ENCODE measurements at regions not wholly inside any gene's neighbourhood (a gene's known extent, or its start where the extent isn't known, plus 50 kb on each side); places are given as distances from the start of the nearest gene placed in this dataset.

GRCh38 chr7:25371972-25372371 lies 143.7 kb upstream of the NPVF start:
- H3K4me3 ChIP-seq (replicated peaks; ENCODE audit: insufficient read depth, low read length), result no peak overlapping the region
- TF ChIP-seq CTCF (IDR thresholded peaks at IDR 0.05; ENCODE audit: insufficient read depth, low read length) (no peak), REST (IDR thresholded peaks at IDR 0.05; ENCODE audit: insufficient replicate concordance, low read depth) (no peak), GABPA (IDR thresholded peaks at IDR 0.05; ENCODE audit: low read depth) (no peak), POLR2AphosphoS5 (IDR thresholded peaks at IDR 0.05; ENCODE audit: low read depth) (no peak), SPI1 (IDR thresholded peaks at IDR 0.05; ENCODE audit: borderline replicate concordance, low read depth) (no peak)
- DNase-seq (ENCODE audit: low read depth in 1 of 2, low spot score in 1 of 2), result no peak
- no peak overlapping the region for H3K27ac ChIP-seq (replicated peaks)
- no peaks in the 10 kb centered on the region for H3K27me3 ChIP-seq (ENCODE audit: insufficient read depth, poor library complexity, severe bottlenecking)

GRCh38 chr7:25375805-25376600 lies 147.7 kb upstream of the NPVF start:
- H3K27me3 ChIP-seq (ENCODE audit: insufficient read depth, poor library complexity, severe bottlenecking), result peaks cover 6% of the 10 kb centered on the region
- no peak overlapping the region for H3K27ac ChIP-seq (replicated peaks)

More at GRCh38 chr7:25375805-25376600, 147.7 kb upstream of the NPVF start:
- no peak for DNase-seq (ENCODE audit: low read depth in 1 of 2, low spot score in 1 of 2)
- no peak overlapping the region for H3K4me3 ChIP-seq (replicated peaks; ENCODE audit: insufficient read depth, low read length)
- TF ChIP-seq POLR2AphosphoS5 (IDR thresholded peaks at IDR 0.05; ENCODE audit: low read depth) (no peak), SPI1 (IDR thresholded peaks at IDR 0.05; ENCODE audit: borderline replicate concordance, low read depth) (no peak), GABPA (IDR thresholded peaks at IDR 0.05; ENCODE audit: low read depth) (no peak), CTCF (IDR thresholded peaks at IDR 0.05; ENCODE audit: insufficient read depth, low read length) (no peak), REST (IDR thresholded peaks at IDR 0.05; ENCODE audit: insufficient replicate concordance, low read depth) (no peak)

All from HL-60 (cell line).